ENCODE measurements at regions not wholly inside any gene's neighbourhood (a gene's known extent, or its start where the extent isn't known, plus 50 kb on each side); places are given as distances from the start of the nearest gene placed in this dataset.
A peak's percentile ranks its signal among the peaks of the same experiment; 100 is the strongest.
"Not testable (repeated sequence)": the region's sequence is repeated elsewhere in the genome, so short reads cannot be mapped to it uniquely, and the experiment has no call there.

DNA sequence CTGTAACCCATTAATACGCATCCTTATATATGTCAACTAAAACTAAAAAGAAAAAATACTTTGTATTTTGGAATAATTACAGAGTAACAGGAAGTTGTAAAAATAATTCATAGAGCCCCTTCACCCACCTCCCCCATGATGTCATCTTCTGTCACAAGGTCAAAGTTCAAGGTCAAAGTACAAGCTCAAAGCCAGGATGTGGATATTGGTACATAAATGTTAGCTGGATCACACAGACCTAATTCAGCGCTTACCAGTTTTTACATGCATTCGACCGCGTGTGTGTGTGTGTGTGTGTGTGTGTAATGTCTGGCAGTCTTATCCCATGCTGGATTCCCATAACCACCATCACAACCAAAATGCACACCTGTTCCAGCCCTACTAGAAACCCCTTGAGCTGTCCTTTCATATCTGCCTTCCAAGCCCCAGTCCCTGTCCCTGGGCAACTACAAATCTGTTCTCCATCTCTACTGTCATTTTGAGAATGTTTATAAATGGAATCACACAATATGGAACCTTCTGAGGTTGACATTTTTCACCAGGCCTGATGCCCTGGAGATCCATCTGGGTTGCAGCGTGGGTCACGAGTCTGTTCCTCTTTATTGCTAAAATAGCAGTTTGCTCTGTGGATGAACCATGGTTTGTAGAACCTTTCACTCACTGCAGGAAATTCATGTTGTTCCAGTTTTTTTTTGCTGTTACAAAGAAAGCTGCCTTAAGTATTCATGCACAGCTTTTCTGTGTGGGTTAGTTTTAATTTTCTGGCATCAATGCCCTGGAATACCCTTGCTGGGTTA, 153.6 kb upstream of the PITRM1 start:
- Histone ChIP-seq H3K27ac (no peak overlapping the region), H3K4me3 (no peak overlapping the region)
- DNase-seq (ENCODE audit: low spot score), result no peak
- TF ChIP-seq, protein P1, sequence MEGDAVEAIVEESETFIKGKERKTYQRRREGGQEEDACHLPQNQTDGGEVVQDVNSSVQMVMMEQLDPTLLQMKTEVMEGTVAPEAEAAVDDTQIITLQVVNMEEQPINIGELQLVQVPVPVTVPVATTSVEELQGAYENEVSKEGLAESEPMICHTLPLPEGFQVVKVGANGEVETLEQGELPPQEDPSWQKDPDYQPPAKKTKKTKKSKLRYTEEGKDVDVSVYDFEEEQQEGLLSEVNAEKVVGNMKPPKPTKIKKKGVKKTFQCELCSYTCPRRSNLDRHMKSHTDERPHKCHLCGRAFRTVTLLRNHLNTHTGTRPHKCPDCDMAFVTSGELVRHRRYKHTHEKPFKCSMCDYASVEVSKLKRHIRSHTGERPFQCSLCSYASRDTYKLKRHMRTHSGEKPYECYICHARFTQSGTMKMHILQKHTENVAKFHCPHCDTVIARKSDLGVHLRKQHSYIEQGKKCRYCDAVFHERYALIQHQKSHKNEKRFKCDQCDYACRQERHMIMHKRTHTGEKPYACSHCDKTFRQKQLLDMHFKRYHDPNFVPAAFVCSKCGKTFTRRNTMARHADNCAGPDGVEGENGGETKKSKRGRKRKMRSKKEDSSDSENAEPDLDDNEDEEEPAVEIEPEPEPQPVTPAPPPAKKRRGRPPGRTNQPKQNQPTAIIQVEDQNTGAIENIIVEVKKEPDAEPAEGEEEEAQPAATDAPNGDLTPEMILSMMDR (IDR thresholded peaks at IDR 0.05), result no peak

DNA sequence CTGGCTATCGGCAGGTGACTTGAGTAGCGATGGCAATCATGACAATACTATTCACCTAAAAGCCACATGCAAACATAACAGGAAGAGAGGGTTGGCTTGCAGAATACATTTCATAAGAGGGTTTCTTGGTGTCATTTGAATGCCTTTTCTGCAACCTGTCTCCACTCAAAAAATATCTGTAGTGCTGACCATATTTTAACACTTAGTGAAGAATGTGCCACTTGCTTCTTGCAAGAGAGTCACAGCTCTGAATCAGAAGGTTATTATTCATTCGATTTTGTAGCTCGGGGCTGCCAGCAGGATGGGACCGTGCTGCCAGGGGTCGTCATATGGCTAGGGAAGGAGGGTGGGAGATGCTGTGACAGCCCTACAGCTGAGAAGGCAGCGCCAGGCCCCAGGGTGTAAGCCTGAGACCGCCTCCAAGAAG, 152.0 kb upstream of the PITRM1 start:
- TF ChIP-seq, protein P1 (IDR thresholded peaks at IDR 0.05), result no peak
- H3K27ac ChIP-seq, result peak overlapping the region in 1 of 2 donors; percentile 9
- no peak for DNase-seq (ENCODE audit: low spot score)
- no peak overlapping the region for H3K4me3 ChIP-seq

DNA sequence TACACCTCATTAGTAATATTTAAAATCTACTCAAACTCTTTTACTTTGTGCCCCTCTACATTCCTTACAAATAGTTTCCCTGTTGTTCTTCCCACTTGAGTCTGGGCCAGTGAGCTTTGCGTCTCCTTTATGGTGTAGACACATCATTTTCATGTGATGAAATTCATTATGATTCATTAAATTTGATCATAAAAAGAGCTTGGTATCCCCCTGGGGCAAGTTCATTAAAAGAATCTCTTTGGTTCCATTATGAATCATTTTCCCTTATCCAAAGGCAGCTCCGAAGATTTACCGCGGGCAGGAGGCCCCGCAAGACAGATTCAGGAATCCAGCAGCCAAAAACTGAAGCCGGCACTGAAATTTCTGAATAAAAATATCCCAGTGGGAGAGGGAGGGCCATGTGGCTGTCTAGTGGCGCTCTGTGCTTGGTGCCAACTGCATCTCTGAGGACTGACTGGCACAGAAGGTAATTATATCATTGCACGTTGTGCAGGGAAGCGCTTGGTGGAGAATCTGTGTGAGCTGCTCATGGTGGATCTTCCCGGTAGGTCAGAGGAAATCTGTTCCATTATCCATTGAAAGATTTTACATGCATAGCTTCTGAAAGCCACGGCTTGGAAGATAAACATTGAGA, 151.4 kb upstream of the PITRM1 start:
- TF ChIP-seq, protein P1 (IDR thresholded peaks at IDR 0.05), result no peak
- Histone ChIP-seq H3K27ac (peak overlapping the region in 1 of 2 donors; percentile 52), H3K4me3 (peak overlapping the region; percentile 41)
- no peak for DNase-seq (ENCODE audit: low spot score)

DNA sequence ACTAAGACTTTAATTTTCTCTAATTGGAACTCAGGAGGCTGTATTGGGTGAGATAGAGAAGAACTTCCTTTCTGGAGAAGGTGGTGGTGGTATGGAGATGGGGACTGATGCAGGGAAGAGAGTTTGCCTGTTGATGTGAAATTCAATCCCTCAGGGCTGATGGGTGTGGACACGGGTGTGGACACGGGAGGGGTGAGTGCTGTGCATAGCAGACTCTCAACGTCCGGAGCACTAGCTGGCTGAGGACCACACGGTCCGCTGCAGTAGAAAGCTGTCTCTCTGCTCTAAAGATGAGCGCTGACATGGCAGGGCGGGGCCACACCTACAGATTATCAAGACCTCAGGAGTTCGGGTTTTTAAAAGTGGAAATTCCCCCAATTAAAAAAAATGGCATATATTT, 148.5 kb upstream of the PITRM1 start:
- Histone ChIP-seq H3K4me3 (no peak overlapping the region), H3K27ac (no peak overlapping the region)
- no peak for DNase-seq (ENCODE audit: low spot score)
- TF ChIP-seq, protein P1 (IDR thresholded peaks at IDR 0.05), result no peak

DNA sequence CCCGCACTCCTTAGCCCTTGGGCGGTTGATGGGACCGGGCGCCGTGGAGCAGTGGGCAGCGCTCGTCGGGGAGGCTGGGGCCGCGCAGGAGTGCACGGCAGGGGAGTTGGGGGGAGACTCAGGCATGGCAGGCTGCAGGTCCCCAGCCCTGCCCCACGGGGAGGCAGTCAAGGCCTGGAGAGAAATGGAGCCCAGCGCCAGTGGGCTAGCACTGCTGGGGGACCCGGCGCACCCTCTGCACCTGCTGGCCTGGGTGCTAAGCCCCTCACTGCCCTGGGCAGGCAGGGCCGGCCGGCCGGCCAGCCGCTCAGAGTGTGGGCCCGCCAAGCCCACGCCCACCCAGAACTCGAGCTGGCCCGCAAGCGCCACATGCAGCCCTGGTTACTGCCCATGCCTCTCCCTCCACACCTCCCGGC, 147.2 kb upstream of the PITRM1 start:
- TF ChIP-seq, protein P1 (IDR thresholded peaks at IDR 0.05), result no peak
- Histone ChIP-seq H3K27ac (no peak overlapping the region), H3K4me3 (no peak overlapping the region)
- DNase-seq (ENCODE audit: low spot score), result no peak

DNA sequence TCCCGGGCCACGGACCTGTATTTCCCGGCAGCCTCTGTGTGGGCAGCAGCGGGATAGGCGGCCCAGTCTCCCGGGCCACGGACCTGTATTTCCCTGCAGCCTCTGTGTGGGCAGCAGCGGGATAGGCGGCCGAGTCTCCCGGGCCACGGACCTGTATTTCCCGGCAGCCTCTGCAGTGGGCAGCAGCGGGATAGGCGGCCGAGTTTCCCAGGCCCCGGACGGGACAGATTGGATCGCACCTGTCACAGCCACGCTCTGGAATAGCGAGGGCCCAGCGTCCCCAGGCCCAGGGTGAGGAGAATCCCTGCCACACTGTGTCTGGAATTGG, 145.9 kb upstream of the PITRM1 start:
- H3K4me3 ChIP-seq; DNase-seq (ENCODE audit: low spot score); H3K27ac ChIP-seq: not testable (repeated sequence)

DNA sequence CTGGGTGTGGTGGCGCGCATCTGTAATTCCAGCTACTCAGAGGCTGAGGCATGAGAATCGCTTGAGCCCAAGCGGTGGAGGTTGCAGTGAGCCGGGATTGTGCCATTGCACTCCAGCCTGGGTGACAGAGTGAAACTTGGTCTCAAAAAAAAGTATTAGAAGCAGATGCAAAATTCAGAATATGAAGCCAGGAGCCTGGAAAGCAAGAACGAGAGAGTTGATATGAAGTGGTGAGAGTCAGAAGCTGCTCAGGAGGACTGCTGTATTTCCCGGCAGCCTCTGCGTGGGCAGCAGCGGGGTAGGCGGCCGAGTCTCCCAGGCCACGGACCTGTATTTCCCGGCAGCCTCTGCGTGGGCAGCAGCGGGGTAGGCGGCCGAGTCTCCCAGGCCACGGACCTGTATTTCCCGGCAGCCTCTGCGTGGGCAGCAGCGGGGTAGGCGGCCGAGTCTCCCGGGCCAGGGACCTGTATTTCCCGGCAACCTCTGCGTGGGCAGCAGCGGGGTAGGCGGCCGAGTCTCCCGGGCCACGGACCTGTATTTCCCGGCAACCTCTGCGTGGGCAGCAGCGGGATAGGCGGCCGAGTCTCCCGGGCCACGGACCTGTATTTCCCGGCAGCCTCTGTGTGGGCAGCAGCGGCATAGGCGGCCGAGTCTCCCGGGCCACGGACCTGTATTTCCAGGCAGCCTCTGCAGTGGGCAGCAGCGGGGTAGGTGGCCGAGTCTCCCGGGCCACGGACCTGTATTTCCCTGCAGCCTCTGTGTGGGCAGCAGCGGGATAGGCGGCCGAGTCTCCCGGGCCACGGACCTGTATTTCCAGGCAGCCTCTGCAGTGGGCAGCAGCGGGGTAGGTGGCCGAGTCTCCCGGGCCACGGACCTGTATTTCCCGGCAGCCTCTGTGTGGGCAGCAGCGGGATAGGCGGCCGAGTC, 145.2 kb upstream of the PITRM1 start:
- not testable (repeated sequence) for DNase-seq (ENCODE audit: low spot score); H3K4me3 ChIP-seq; H3K27ac ChIP-seq

DNA sequence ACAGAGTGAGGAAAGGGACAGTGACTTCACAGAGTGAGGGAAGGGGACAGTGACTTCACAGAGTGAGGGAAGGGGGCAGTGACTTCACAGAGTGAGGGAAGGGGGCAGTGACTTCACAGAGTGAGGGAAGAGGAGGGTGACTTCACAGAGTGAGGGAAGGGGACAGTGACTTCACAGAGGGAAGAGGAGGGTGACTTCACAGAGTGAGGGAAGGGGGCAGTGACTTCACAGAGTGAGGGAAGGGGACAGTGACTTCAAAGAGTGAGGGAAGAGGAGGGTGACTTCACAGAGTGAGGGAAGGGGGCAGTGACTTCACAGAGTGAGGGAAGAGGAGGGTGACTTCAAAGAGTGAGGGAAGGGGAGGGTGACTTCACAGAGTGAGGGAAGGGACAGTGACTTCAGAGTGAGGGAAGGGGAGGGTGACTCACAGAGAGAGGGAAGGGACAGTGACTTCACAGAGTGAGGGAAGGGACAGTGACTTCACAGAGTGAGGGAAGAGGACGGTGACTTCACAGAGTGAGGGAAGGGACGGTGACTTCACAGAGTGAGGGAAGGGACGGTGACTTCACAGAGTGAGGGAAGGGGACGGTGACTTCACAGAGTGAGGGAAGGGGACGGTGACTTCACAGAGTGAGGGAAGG, 142.0 kb upstream of the PITRM1 start:
- H3K27ac ChIP-seq; DNase-seq (ENCODE audit: low spot score); H3K4me3 ChIP-seq: not testable (repeated sequence)

DNA sequence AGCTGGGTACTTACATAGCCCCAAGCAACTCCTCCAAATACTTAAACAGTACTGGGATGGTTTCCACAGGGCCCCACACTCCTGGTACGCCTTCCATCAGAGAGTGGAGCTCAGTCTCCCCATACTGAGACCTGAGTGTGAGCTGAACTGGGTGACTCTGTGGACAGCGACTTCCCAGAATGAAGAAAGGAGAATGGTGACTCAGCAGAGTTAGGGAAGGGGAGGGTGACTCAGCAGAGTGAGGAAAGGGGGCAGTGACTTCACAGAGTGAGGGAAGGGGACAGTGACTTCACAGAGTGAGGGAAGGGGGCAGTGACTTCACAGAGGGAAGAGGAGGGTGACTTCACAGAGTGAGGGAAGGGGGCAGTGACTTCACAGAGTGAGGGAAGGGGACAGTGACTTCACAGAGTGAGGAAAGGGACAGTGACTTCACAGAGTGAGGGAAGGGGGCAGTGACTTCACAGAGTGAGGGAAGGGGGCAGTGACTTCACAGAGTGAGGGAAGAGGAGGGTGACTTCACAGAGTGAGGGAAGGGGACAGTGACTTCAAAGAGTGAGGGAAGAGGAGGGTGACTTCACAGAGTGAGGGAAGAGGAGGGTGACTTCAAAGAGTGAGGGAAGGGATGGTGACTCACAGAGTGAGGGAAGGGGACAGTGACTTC, 141.3 kb upstream of the PITRM1 start:
- not testable (repeated sequence) for H3K4me3 ChIP-seq; H3K27ac ChIP-seq; DNase-seq (ENCODE audit: low spot score)
